OCI-LY3 (cell line): ENCODE measurements at regions not wholly inside any gene's neighbourhood (a gene's known extent, or its start where the extent isn't known, plus 50 kb on each side); places are given as distances from the start of the nearest gene placed in this dataset.
A peak's percentile ranks its signal among the peaks of the same experiment; 100 is the strongest.

Experiments
- H2AFZ ChIP-seq: fragments of 200-600, 300-600 bp; shearing (Covaris generic); 2 replicates; pipeline ENCODE4 v1.6.0; 2014; ENCODE audit warnings: antibody characterized with exemption, low read depth, low read length
- H3K27ac ChIP-seq: fragments of 200-600, 300-600 bp; sonication (generic); 2 replicates; pipeline ENCODE4 v1.5.1; 2014; ENCODE audit warnings: mild to moderate bottlenecking, low read length, moderate library complexity, mixed read lengths
- H3K27me3 ChIP-seq: fragments of 200-600, 300-600 bp; sonication (generic); 2 replicates; pipeline ENCODE4 v1.6.1; 2014; ENCODE audit warnings: low read depth, low read length, mixed read lengths
- H3K36me3 ChIP-seq: fragments of 200-600, 300-600 bp; sonication (generic); replicated peaks from 2 replicates; pipeline ENCODE3; 2014; ENCODE audit warnings: low read depth, low read length, mixed read lengths
- H3K4me1 ChIP-seq: fragments of 300-600, 200-600 bp; sonication (generic); 2 replicates; pipeline ENCODE4 v1.6.1; 2014; ENCODE audit warnings: low read length, mixed read lengths
- H3K4me2 ChIP-seq: fragments of 200-600, 300-600 bp; sonication (generic); 2 replicates; pipeline ENCODE4 v1.6.1; 2014; ENCODE audit warnings: low read length, mixed read lengths
- H3K4me3 ChIP-seq: fragments of 300-600, 200-600 bp; sonication (generic); 2 replicates; pipeline ENCODE4 v1.5.1; 2014; ENCODE audit warnings: antibody characterized with exemption, mild to moderate bottlenecking, low read length, moderate library complexity
- H3K79me2 ChIP-seq: fragments of 300-600, 200-600 bp; shearing (Covaris generic); 2 replicates; pipeline ENCODE4 v1.6.1; 2014; ENCODE audit warnings: mild to moderate bottlenecking, low read length, mixed read lengths
- H3K9ac ChIP-seq: fragments of 300-600, 200-600 bp; shearing (Covaris generic); 2 replicates; pipeline ENCODE4 v1.6.0; 2014; ENCODE audit warnings: mild to moderate bottlenecking, low read length, moderate library complexity
- H3K9me3 ChIP-seq: fragments of 200-600, 300-600 bp; shearing (Covaris generic); 2 replicates; pipeline ENCODE4 v1.6.1; 2014; ENCODE audit warnings: low read length, mixed read lengths; ENCODE audit not compliant: insufficient read depth
- H4K20me1 ChIP-seq: fragments of 200-600, 300-600 bp; sonication (generic); 2 replicates; pipeline ENCODE4 v1.6.1; 2016; ENCODE audit warnings: low read length, mixed read lengths; ENCODE audit not compliant: insufficient read depth
- EZH2phosphoT487 ChIP-seq: fragments of 200-600 bp; shearing (Covaris generic); IDR thresholded peaks from 2 replicates; pipeline ENCODE4 v1.6.1; 2018; ENCODE audit warnings: antibody characterized with exemption, mixed run types, low read depth
- TF ChIP-seq, protein P1 (sequence below): fragments of 200-600, 300-600 bp; sonication (generic); IDR thresholded peaks from 2 replicates; pipeline ENCODE4 v1.5.1; 2014; ENCODE audit warnings: antibody characterized with exemption, low read length, low read depth

DNA sequence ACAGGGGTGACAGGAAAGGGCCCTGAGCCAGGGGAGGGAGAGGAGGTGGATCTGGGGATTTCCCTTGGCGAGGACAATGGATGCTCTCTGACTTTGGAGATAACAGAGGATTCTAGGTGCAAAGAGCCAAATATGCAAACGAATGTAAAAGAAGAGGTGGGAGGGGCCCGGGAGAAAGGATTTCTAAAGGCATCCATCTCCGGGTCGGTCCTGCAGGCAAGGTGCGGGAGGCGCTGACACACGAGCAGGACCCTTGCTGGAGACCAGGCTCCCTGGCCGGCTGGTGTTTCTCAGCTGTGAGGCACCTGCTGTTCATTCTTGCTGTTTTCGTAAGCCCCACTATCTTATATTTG lies 115.2 kb upstream of the TLE3 start:
- Histone ChIP-seq H3K27ac (no peak overlapping the region), H3K9me3 (no peaks in the 10 kb centered on the region), H3K27me3 (no peaks in the 10 kb centered on the region), H4K20me1 (no peaks in the 10 kb centered on the region), H3K4me1 (peaks cover 14% of the 10 kb centered on the region), H3K79me2 (no peaks in the 10 kb centered on the region), H3K4me3 (no peak overlapping the region), H3K4me2 (no peak overlapping the region), H2AFZ (no peak overlapping the region), H3K36me3 (no peaks in the 10 kb centered on the region), H3K9ac (no peak overlapping the region)
- TF ChIP-seq, protein P1, sequence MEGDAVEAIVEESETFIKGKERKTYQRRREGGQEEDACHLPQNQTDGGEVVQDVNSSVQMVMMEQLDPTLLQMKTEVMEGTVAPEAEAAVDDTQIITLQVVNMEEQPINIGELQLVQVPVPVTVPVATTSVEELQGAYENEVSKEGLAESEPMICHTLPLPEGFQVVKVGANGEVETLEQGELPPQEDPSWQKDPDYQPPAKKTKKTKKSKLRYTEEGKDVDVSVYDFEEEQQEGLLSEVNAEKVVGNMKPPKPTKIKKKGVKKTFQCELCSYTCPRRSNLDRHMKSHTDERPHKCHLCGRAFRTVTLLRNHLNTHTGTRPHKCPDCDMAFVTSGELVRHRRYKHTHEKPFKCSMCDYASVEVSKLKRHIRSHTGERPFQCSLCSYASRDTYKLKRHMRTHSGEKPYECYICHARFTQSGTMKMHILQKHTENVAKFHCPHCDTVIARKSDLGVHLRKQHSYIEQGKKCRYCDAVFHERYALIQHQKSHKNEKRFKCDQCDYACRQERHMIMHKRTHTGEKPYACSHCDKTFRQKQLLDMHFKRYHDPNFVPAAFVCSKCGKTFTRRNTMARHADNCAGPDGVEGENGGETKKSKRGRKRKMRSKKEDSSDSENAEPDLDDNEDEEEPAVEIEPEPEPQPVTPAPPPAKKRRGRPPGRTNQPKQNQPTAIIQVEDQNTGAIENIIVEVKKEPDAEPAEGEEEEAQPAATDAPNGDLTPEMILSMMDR, result no peak
- TF ChIP-seq EZH2phosphoT487, result no peak

DNA sequence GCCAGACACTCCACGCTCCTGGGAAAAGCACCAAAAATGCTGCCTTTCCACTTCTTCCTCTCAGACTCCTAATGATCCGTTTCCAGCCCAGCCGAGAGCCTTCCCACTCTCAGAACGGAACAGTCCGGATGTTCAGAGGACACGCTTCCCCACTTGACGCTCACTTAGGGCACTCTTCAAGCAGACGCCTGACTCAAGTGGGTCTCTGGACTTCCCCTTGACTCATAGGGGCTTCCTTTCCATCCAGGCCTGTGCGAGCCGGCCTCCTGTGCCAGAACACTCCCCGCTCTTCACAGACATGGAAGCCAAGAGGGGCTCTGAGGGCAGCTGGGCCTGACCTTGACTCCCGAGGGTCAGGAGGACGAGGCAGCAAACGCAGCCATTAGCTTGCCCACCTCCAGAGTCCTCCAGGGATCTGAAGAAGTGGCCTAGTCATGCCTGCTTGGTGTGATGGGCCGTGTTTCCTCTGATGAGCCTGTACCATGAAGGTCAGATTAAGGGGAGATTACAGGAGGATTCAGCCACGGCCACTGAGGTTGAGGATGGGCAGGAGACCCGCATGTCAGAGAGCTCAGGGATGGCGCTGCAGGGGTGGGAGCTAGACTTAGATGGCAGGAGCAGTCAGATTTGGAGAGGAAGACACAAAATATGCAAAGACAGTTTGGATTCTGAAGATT lies 114.7 kb upstream of the TLE3 start:
- H3K27me3 ChIP-seq, result no peaks in the 10 kb centered on the region
- peaks cover 14% of the 10 kb centered on the region for H3K4me1 ChIP-seq
- H3K4me3 ChIP-seq, result no peak overlapping the region
- TF ChIP-seq, protein P1, result no peak
- no peak for TF ChIP-seq EZH2phosphoT487
- no peaks in the 10 kb centered on the region for H3K36me3 ChIP-seq
- H4K20me1 ChIP-seq, result no peaks in the 10 kb centered on the region
- peak overlapping the region; percentile 1; the same call in 1 of the 2 replicates for H2AFZ ChIP-seq
- H3K4me2 ChIP-seq, result peak overlapping the region; percentile 10; the same call in 1 of the 2 replicates
- no peaks in the 10 kb centered on the region for H3K79me2 ChIP-seq
- no peak overlapping the region for H3K9ac ChIP-seq
- H3K9me3 ChIP-seq, result no peaks in the 10 kb centered on the region
- no peak overlapping the region for H3K27ac ChIP-seq

DNA sequence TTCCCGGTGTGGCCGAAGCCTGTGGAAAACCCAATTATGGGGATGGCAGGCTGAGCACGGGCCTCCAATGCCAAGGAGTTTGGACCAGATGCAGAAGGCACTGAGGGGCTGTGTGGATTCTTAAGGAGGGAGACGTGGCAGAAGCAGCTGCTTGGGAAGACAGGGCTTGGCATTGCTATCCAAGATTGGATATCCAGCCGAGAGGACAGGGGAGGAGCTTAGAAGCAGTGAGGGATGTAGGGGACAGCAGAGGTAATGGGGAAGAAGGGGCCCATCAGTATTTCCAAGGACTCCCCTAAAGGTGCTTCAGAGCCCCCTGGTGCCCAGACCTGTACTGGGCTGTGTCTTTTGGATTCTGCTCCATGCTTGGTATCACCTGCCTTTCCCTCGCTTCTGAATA lies 112.8 kb upstream of the TLE3 start:
- H3K4me1 ChIP-seq, result peaks cover 14% of the 10 kb centered on the region
- 0 out of 2 replicates have a peak, but pooled peaks cover 5% of the 10 kb centered on the region for H3K27me3 ChIP-seq
- no peaks in the 10 kb centered on the region for H3K79me2 ChIP-seq
- no peak overlapping the region for H3K27ac ChIP-seq
- no peak overlapping the region for H3K4me2 ChIP-seq
- TF ChIP-seq EZH2phosphoT487, result no peak
- TF ChIP-seq, protein P1, result peak; percentile 28
- no peak overlapping the region for H3K9ac ChIP-seq
- no peak overlapping the region for H2AFZ ChIP-seq
- no peaks in the 10 kb centered on the region for H3K36me3 ChIP-seq
- no peaks in the 10 kb centered on the region for H4K20me1 ChIP-seq
- no peaks in the 10 kb centered on the region for H3K9me3 ChIP-seq
- no peak overlapping the region for H3K4me3 ChIP-seq

DNA sequence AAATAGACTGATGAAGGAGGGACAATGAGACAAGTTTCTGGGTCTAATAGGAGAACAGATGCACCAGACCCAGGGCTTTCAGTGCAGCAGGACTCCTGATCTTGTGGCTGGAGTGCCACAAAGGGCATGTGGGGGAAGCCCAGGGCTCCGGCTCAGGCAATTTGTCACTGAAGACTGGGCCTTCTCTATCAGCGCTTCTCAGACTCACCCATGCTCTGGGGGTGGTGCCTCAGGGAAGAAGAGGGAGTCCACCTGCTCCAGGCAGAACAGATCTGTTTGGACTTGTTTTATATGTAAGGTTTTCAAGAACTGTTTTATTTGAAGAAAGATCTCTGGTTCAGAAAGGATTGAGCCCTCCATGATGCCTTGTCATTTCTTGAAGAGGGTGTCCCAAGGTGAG lies 112.4 kb upstream of the TLE3 start:
- Histone ChIP-seq H3K9ac (no peak overlapping the region), H3K36me3 (no peaks in the 10 kb centered on the region), H3K9me3 (no peaks in the 10 kb centered on the region), H3K4me1 (peaks cover 14% of the 10 kb centered on the region), H3K27ac (no peak overlapping the region), H3K4me3 (no peak overlapping the region), H3K27me3 (0 out of 2 replicates have a peak, but pooled peaks cover 5% of the 10 kb centered on the region), H4K20me1 (no peaks in the 10 kb centered on the region), H2AFZ (no peak overlapping the region), H3K4me2 (no peak overlapping the region), H3K79me2 (no peaks in the 10 kb centered on the region)
- TF ChIP-seq, protein P1, result no peak
- no peak for TF ChIP-seq EZH2phosphoT487
